HT1080 (cell line): ENCODE measurements at regions not wholly inside any gene's neighbourhood (a gene's known extent, or its start where the extent isn't known, plus 50 kb on each side); places are given as distances from the start of the nearest gene placed in this dataset.
"Not testable (repeated sequence)": the region's sequence is repeated elsewhere in the genome, so short reads cannot be mapped to it uniquely, and the experiment has no call there.

ENCODE experiments used
- DNase-seq: peaks from one replicate; pipeline ENCODE4 v3.0.0-alpha.2; 2015; ENCODE audit warnings: low read depth

- peak; percentile 34 for DNase-seq
These were observed 53.0 kb upstream of the TNKS2 start for GRCh38 chr10:91745090-91745831.

DNA sequence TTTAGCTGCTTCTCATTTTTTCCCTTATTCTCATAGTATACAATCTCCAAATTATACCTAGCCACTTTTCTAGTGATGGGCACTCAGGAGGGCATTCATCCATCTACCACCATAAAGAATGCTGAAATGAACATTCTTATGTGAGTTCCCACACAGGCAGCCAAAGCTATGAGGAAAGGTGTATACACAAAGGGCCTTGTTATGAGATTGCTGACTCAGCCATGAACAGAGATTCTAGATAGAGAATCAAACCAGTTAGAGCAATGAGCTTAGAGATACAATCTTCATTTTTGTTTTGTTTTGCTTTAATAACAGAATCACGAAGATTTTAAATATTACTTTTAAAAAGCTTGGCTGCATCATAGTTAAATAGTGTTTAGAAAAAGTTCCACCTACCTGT is 54.8 kb upstream of the TNKS2 start:
- no peak for DNase-seq

DNA sequence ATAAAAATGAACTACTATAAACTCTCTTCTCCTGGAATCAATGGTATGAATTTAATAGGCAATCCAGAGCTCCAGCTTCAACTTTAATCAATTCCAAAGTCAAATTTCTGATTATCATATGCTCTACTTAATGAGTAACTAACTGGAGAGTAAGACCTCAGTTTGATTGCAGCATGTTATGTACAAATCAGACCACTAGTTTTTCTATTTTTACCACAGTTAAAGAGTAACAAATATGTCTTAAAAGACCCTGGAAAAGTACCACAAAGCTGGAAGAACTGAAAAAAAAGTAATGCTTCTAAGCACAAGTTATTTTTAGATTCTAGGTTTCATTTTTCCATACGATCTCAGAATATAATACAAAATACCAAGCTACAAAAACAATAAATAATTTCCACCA is 56.0 kb upstream of the TNKS2 start:
- DNase-seq: no peak

DNA sequence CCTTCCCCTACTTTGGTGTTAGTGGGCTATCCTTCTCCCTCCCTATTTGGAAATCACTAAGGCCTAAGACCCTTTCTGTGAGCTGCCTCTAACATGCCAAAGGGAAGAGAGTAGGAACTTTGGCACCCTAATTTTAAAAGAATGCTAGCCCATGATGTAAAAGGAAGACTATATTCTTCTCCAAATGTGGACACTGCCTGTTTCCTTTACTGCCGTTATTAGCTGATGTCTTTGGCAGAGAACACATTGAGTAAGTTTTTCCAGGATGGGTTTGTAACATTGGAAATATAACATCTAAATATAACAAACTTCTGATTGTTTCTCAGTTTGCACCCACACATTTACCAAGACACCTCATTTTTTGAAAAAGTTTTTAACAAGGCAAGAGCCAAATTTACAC is 56.9 kb upstream of the TNKS2 start:
- DNase-seq: no peak

- DNase-seq: no peak
These were observed 57.8 kb upstream of the TNKS2 start for GRCh38 chr10:91740353-91740924.

DNA sequence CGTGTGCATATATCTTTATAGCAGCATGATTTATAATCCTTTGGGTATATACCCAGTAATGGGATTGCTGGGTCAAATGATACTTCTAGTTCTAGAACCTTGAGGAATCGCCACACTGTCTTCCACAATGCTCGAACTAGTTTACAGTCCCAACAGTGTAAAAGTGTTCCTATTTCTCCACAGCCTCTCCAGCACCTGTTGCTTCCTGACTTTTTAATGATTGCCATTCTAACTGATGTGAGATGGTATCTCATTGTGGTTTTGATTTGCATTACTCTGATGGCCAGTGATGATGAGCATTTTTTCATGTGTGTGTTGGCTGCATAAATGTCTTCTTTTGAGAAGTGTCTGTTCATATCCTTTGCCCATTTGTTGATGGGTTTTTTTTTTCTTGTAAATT is 66.0 kb upstream of the TNKS2 start:
- DNase-seq: not testable (repeated sequence)

DNA sequence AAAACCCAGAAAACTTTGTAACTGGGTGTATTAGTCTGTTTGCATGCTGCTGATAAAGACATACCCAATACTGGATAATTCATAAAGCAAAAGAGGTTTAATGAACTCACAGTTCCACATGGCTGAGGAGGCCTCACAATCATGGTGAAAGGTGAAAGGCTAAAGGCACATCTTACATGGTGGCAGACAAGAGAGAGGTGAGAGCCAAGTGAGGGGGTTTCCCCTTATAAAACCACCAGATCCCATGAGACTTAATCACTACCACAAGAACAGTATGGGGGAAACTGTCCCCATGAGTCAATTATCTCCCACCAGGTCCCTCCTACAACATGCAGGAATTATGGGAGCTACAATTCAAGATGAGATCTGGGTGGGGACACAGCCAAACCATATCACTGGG is 68.9 kb upstream of the TNKS2 start:
- DNase-seq: peak; percentile 8

DNA sequence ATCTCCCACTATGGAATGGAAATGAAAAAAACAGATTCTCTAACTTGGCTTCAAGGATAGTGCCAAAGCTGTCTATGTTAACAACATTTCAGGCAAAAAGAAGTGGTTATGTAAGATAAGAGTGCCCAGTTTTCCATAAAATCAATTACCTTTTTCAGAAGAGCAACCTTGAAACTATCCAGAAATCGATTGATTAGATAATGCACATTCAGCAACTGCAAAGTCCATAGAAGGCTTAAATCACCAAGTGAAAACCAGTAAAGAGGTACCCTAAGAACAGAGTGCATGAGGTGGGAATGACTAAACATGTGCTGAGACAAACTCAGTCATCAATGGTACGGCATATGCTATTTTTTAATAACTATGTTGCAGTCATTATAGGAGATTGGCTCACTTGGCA is 71.9 kb upstream of the TNKS2 start:
- DNase-seq: no peak

GRCh38 chr10:91724933-91725332 is 73.3 kb upstream of the TNKS2 start:
- no peak for DNase-seq

DNA sequence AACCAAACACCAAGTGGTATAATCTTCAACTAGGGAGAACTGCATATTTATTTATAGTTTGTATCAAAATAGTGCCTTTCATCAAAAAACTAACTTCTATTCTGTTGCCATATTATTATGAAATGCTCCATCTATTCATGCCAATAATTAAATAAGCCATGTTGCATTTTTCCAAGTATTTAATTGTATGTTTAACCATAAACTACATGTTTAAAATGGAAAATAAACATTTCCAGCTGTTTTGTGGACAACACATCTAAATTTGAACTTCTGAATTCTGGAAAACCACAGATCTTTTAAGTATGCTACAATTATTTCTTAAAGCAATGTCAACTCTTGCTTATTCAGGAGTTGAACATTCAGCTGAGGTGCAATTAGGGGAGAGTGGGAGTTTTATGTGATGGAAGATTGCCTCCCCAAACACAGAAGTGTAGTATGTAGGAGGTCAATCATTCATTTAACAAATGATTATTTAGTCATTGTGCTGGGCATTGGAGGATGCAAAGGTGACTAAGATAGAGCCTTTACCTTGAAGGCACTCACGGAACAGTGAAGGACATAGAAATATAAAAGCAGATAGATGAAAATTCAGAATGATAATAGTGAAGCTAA is 80.7 kb upstream of the PPP1R3C start:
- no peak for DNase-seq

GRCh38 chr10:91711885-91712680 is 79.2 kb upstream of the PPP1R3C start:
- DNase-seq: no peak

- no peak for DNase-seq
These were observed 76.5 kb upstream of the PPP1R3C start for GRCh38 chr10:91709394-91709798.

- DNase-seq: no peak
These were observed 75.4 kb upstream of the PPP1R3C start for GRCh38 chr10:91708174-91708861.

- DNase-seq: no peak
These were observed 74.4 kb upstream of the PPP1R3C start for GRCh38 chr10:91707236-91707635.

DNA sequence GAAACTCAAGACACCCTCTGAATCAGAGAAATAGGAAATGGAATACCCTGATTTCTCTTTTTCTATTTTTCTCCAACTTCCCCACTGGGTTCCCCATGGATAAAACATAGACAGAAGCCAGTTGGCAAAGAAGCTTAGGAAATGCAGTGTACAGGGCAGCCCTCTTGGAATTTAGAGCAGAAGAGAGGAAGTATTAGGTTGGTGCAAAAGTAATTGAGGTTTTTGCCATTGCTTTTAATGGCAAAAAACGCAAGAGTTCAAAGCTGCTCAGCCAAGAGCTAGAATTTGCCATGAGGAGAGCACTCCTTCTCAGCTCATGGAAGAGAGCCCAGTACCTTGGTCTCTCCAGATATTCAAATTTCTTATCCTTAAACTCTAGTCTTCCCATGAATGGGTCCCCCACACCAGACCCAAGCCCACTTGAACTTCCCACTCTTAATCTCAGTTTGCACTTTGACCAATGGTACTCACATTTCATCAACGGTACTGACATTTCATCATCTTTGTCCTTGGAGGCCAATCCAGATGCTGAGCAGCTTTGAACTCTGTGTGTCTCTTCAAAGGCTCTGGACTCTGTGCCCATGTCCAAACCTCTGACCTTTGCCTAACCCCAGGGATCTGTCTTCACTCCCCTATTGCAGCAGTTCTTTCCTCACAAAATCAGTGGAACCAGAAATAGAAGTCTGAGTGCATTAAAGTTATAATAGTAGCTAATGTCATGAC is 73.2 kb upstream of the PPP1R3C start:
- DNase-seq: no peak

- no peak for DNase-seq
These were observed 69.7 kb upstream of the PPP1R3C start for GRCh38 chr10:91702620-91703019.

- DNase-seq: peak; percentile 63
These were observed 68.0 kb upstream of the PPP1R3C start for GRCh38 chr10:91700788-91701444.

DNA sequence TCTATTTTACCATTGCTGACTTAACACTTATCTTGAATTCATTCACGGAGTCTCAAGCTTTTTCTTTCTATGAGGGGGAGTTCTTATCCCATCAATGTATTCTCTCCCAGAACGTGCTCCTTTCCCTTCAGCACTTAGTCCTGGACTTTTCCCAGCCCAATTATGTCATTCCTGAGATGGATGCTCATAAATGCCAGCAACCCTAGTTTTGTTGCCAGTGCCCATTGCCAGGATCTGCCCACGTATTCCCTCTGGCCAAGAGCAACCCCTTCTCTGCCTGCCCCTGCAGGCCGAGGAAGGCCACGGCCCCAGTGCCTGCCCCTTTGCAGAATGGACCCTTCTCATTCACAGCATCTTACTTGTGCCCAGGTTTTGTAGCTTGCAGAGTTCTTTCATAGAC is 67.4 kb upstream of the PPP1R3C start:
- DNase-seq: no peak

- no peak for DNase-seq
These were observed 65.4 kb upstream of the PPP1R3C start for GRCh38 chr10:91698258-91698657.

- no peak for DNase-seq
These were observed 61.4 kb upstream of the PPP1R3C start for GRCh38 chr10:91694170-91694794.
